ENCODE measurements at regions not wholly inside any gene's neighbourhood (a gene's known extent, or its start where the extent isn't known, plus 50 kb on each side); places are given as distances from the start of the nearest gene placed in this dataset.

GRCh38 chr11:116647305-116648080, 125.3 kb downstream of the BUD13 start:
- no peaks in the 10 kb centered on the region for H3K79me2 ChIP-seq (ENCODE audit: insufficient read depth, low read length)
- H3F3A ChIP-seq (ENCODE audit: insufficient read depth, low read length): no peaks in the 10 kb centered on the region
- no peaks in the 10 kb centered on the region for H3K9me2 ChIP-seq (ENCODE audit: low read depth, low read length)
- no peak overlapping the region for H3K4me2 ChIP-seq (ENCODE audit: low read length)
- no peaks in the 10 kb centered on the region for H3K27me3 ChIP-seq (ENCODE audit: insufficient read depth, low read length)
- no peaks in the 10 kb centered on the region for H4K20me1 ChIP-seq (ENCODE audit: insufficient read depth, low read length)
- H2AFZ ChIP-seq (ENCODE audit: low read length): no peak overlapping the region
- no peak overlapping the region for H3K4me3 ChIP-seq (ENCODE audit: low read depth, low read length, poor library complexity, severe bottlenecking)
- no peaks in the 10 kb centered on the region for H3K4me1 ChIP-seq (ENCODE audit: insufficient read depth, low read length, severe bottlenecking)
- H3K36me3 ChIP-seq (ENCODE audit: insufficient read depth, low read length): no peaks in the 10 kb centered on the region
- no peaks in the 10 kb centered on the region for H3K9me3 ChIP-seq (ENCODE audit: low read length)
- H3K9ac ChIP-seq (ENCODE audit: low read length): no peak overlapping the region
- no peak overlapping the region for H3K27ac ChIP-seq (ENCODE audit: low read depth, low read length, poor library complexity, severe bottlenecking)
- no peak for TF ChIP-seq EZH2 (IDR thresholded peaks at IDR 0.05; ENCODE audit: borderline replicate concordance, low read length)
- TF ChIP-seq CTCF (IDR thresholded peaks at IDR 0.05; ENCODE audit: low read length): no peak

GRCh38 chr11:116646191-116646590, 126.6 kb downstream of the BUD13 start:
- H2AFZ ChIP-seq (ENCODE audit: low read length): no peak overlapping the region
- no peaks in the 10 kb centered on the region for H4K20me1 ChIP-seq (ENCODE audit: insufficient read depth, low read length)
- H3K79me2 ChIP-seq (ENCODE audit: insufficient read depth, low read length): no peaks in the 10 kb centered on the region
- H3K36me3 ChIP-seq (ENCODE audit: insufficient read depth, low read length): no peaks in the 10 kb centered on the region
- TF ChIP-seq CTCF (IDR thresholded peaks at IDR 0.05; ENCODE audit: low read length): no peak
- no peak for TF ChIP-seq EZH2 (IDR thresholded peaks at IDR 0.05; ENCODE audit: borderline replicate concordance, low read length)
- H3K9me2 ChIP-seq (ENCODE audit: low read depth, low read length): no peaks in the 10 kb centered on the region
- H3K9me3 ChIP-seq (ENCODE audit: low read length): no peaks in the 10 kb centered on the region
- H3K4me1 ChIP-seq (ENCODE audit: insufficient read depth, low read length, severe bottlenecking): no peaks in the 10 kb centered on the region
- H3K27ac ChIP-seq (ENCODE audit: low read depth, low read length, poor library complexity, severe bottlenecking): no peak overlapping the region
- no peak overlapping the region for H3K9ac ChIP-seq (ENCODE audit: low read length)
- no peak overlapping the region for H3K4me3 ChIP-seq (ENCODE audit: low read depth, low read length, poor library complexity, severe bottlenecking)
- no peaks in the 10 kb centered on the region for H3F3A ChIP-seq (ENCODE audit: insufficient read depth, low read length)
- no peak overlapping the region for H3K4me2 ChIP-seq (ENCODE audit: low read length)
- no peaks in the 10 kb centered on the region for H3K27me3 ChIP-seq (ENCODE audit: insufficient read depth, low read length)

GRCh38 chr11:116644941-116645305, 127.9 kb downstream of the BUD13 start:
- H3K27ac ChIP-seq (ENCODE audit: low read depth, low read length, poor library complexity, severe bottlenecking): no peak overlapping the region
- H3K4me1 ChIP-seq (ENCODE audit: insufficient read depth, low read length, severe bottlenecking): no peaks in the 10 kb centered on the region
- no peak overlapping the region for H3K4me3 ChIP-seq (ENCODE audit: low read depth, low read length, poor library complexity, severe bottlenecking)
- no peaks in the 10 kb centered on the region for H3F3A ChIP-seq (ENCODE audit: insufficient read depth, low read length)
- H3K79me2 ChIP-seq (ENCODE audit: insufficient read depth, low read length): no peaks in the 10 kb centered on the region
- no peak overlapping the region for H3K4me2 ChIP-seq (ENCODE audit: low read length)
- H2AFZ ChIP-seq (ENCODE audit: low read length): no peak overlapping the region
- no peaks in the 10 kb centered on the region for H3K9me3 ChIP-seq (ENCODE audit: low read length)
- TF ChIP-seq EZH2 (IDR thresholded peaks at IDR 0.05; ENCODE audit: borderline replicate concordance, low read length) (no peak), CTCF (IDR thresholded peaks at IDR 0.05; ENCODE audit: low read length) (no peak)
- H3K9me2 ChIP-seq (ENCODE audit: low read depth, low read length): no peaks in the 10 kb centered on the region
- no peaks in the 10 kb centered on the region for H4K20me1 ChIP-seq (ENCODE audit: insufficient read depth, low read length)
- no peak overlapping the region for H3K9ac ChIP-seq (ENCODE audit: low read length)
- H3K36me3 ChIP-seq (ENCODE audit: insufficient read depth, low read length): no peaks in the 10 kb centered on the region
- no peaks in the 10 kb centered on the region for H3K27me3 ChIP-seq (ENCODE audit: insufficient read depth, low read length)

All from OCI-LY1 (cell line).